A673 (cell line): ENCODE measurements at regions not wholly inside any gene's neighbourhood (a gene's known extent, or its start where the extent isn't known, plus 50 kb on each side); places are given as distances from the start of the nearest gene placed in this dataset.

ENCODE experiments used
- CTCF ChIP-seq: fragments of 300-800, 200-600 bp; sonication (generic); conservative IDR thresholded peaks from 2 replicates; pipeline ENCODE4 v1.5.1; 2017; ENCODE audit warnings: low read depth, mild to moderate bottlenecking, antibody characterized with exemption, low read length, moderate library complexity, mixed read lengths
- EZH2 ChIP-seq: fragments of 200-600 bp; sonication (generic); IDR thresholded peaks from 2 replicates; pipeline ENCODE4 v1.6.1; 2017; ENCODE audit warnings: borderline replicate concordance, low read depth, mild to moderate bottlenecking, mixed read lengths, antibody characterized with exemption, low read length; ENCODE audit not compliant: poor library complexity, severe bottlenecking

GRCh38 chr3:154851644-154852043 is 228.5 kb upstream of the MME start:
- TF ChIP-seq CTCF (no peak), EZH2 (no peak)
